GM10266 (cell line): ENCODE measurements at regions not wholly inside any gene's neighbourhood (a gene's known extent, or its start where the extent isn't known, plus 50 kb on each side); places are given as distances from the start of the nearest gene placed in this dataset.
"Not testable (repeated sequence)": the region's sequence is repeated elsewhere in the genome, so short reads cannot be mapped to it uniquely, and the experiment has no call there.

Experiments used
- DNase-seq: peaks from one replicate; pipeline ENCODE4 v3.0.0; 2012; ENCODE audit errors: extremely low spot score
- CTCF ChIP-seq: IDR thresholded peaks from 2 replicates; pipeline ENCODE4 v1.5.1; 2012; ENCODE audit warnings: mild to moderate bottlenecking, low read depth; ENCODE audit not compliant: control insufficient read depth, insufficient read depth; ENCODE audit errors: missing control alignments

GRCh38 chr13:21234526-21234925 is 58.1 kb downstream of the MRPL57 start:
- no peak for DNase-seq
- TF ChIP-seq CTCF = no peak

DNA sequence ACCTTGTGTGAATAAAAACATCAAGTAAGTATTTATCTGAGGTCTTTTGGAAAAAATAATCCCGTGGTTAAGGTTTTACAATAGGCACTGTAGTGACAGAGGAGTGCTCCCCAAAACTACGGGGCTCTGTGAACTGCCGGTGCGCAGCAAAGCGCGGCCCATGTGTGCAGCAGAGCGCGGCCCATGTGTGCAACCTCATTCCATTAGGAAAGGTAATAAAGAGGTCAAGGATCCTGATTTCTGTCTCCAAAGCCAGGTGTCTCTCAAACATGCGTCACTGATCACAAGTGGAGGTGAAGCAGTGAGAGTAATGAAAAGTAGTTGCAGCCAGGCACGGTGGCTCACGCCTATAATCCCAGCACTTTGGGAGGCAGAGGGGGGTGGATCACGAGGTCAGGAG is 58.7 kb downstream of the MRPL57 start:
- TF ChIP-seq CTCF = no peak
- no peak for DNase-seq

GRCh38 chr13:21237081-21237480 is 60.6 kb downstream of the MRPL57 start:
- no peak for DNase-seq
- TF ChIP-seq CTCF = no peak

DNA sequence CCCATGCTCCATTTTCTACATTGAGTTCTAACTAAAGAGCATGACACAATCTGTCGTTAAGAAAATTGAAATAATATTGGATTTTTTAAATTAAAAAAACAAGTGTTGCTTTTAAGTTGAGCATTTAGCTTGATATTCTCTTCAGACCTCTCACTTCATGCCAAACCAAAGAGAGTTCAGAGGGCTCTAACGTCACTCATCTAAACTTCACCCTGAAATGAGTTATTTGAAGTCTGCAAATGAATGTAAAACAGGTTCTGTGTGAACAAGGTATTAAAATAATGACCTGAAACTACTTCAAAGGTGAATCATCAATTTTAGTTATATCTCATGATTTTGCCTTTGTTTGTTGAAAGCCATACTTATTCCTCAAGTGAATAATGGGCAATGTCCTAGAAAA is 61.8 kb downstream of the MRPL57 start:
- no peak for TF ChIP-seq CTCF
- no peak for DNase-seq

DNA sequence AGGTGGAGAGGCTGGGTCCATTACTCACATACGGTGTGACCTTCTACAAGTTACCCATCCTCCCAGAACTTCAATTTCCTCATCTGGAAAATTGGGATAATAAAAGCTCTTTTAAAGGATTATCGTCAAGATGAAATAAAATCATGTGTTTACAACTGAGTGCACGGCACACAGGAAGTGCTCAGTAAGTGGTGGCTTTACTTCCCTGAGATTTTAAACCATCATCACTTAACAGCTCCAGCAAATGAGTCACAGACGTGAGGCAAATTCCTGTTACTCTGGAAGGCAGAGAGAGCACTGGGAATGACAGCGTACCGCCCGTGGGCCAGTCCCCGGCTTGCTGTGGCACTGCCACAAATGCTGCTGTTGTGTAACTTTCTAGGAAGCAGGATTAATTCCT is 64.1 kb downstream of the MRPL57 start:
- no peak for TF ChIP-seq CTCF
- DNase-seq = no peak

DNA sequence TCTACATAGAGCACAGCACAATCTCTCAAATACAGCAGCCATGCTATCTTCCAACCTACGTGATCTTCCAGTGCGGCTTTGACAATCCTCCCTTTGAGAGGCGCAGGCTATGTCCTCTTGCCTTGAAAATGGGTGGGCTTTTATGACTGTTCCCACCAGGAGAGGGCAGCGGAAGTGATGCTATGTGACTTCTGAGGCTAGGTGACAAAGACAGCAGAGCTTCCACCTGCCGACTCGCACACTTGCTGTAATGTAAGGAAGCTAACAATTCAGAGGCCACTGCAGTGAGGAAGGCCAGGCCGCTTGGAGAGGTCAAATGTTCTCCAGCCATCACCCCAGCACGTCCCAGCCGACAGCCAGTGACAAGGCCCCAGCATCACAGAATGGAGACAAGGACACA is 65.8 kb downstream of the MRPL57 start:
- no peak for DNase-seq
- no peak for TF ChIP-seq CTCF

- no peak for DNase-seq
- no peak for TF ChIP-seq CTCF
Measured at GRCh38 chr13:21243045-21243897, 66.8 kb downstream of the MRPL57 start.

GRCh38 chr13:21243898-21244184 is 67.4 kb downstream of the MRPL57 start:
- not testable (repeated sequence) for DNase-seq
